Neural progenitor cell (in vitro differentiated cells): ENCODE measurements at regions not wholly inside any gene's neighbourhood (a gene's known extent, or its start where the extent isn't known, plus 50 kb on each side); places are given as distances from the start of the nearest gene placed in this dataset.

ENCODE experiments used
- CTCF ChIP-seq: fragments of 200-600 bp; sonication (generic); IDR thresholded peaks from 2 replicates; pipeline ENCODE4 v1.5.1; 2017; ENCODE audit warnings: antibody characterized with exemption, mild to moderate bottlenecking
- EZH2phosphoT487 ChIP-seq: fragments of 200-600 bp; sonication (generic); IDR thresholded peaks from 2 replicates; pipeline ENCODE4 v1.6.1; 2017; ENCODE audit warnings: antibody characterized with exemption

GRCh38 chr5:124102486-124102885 is 590.5 kb downstream of the CSNK1G3 start:
- no peak for TF ChIP-seq CTCF
- TF ChIP-seq EZH2phosphoT487, result no peak
